H9 (cell line): ENCODE measurements at regions not wholly inside any gene's neighbourhood (a gene's known extent, or its start where the extent isn't known, plus 50 kb on each side); places are given as distances from the start of the nearest gene placed in this dataset.

Experiments used
- DNase-seq: peaks from one replicate; pipeline ENCODE4 v3.0.0-alpha.2; 2017
- H2AFZ ChIP-seq: one replicate; pipeline ENCODE4 v1.6.1; 2013; ENCODE audit warnings: mild to moderate bottlenecking, low read length, control low read depth, moderate library complexity
- H2AK5ac ChIP-seq: 2 replicates; pipeline ENCODE4 v1.6.1; 2013; ENCODE audit warnings: low read length, control low read depth, mixed read lengths; ENCODE audit not compliant: insufficient read length
- H2BK120ac ChIP-seq: one replicate; pipeline ENCODE4 v1.6.1; 2013; ENCODE audit warnings: low read depth, mild to moderate bottlenecking, low read length, control low read depth, inconsistent platforms; ENCODE audit not compliant: poor library complexity, severe bottlenecking
- H2BK12ac ChIP-seq: 2 replicates; pipeline ENCODE4 v1.6.1; 2013; ENCODE audit warnings: low read length, control low read depth, mixed read lengths, low read depth; ENCODE audit not compliant: insufficient read length
- H2BK15ac ChIP-seq: 2 replicates; pipeline ENCODE4 v1.6.1; 2013; ENCODE audit warnings: low read depth, low read length, control low read depth
- H2BK20ac ChIP-seq: one replicate; pipeline ENCODE4 v1.6.1; 2013; ENCODE audit warnings: low read depth, mild to moderate bottlenecking, low read length, control low read depth, inconsistent platforms; ENCODE audit not compliant: poor library complexity, severe bottlenecking
- H2BK5ac ChIP-seq: 2 replicates; pipeline ENCODE4 v1.6.1; 2013; ENCODE audit warnings: low read length, control low read depth, mixed read lengths; ENCODE audit not compliant: insufficient read length
- H3K14ac ChIP-seq: 2 replicates; pipeline ENCODE4 v1.6.1; 2013; ENCODE audit warnings: low read length, control low read depth; ENCODE audit not compliant: insufficient read depth
- H3K18ac ChIP-seq: 2 replicates; pipeline ENCODE4 v1.6.1; 2013; ENCODE audit warnings: low read depth, mild to moderate bottlenecking, mixed read lengths, low read length, control low read depth; ENCODE audit not compliant: insufficient read length
- H3K23ac ChIP-seq: 2 replicates; pipeline ENCODE4 v1.6.1; 2013; ENCODE audit warnings: low read length, control low read depth, mixed read lengths, low read depth; ENCODE audit not compliant: insufficient read length
- H3K23me2 ChIP-seq: 2 replicates; pipeline ENCODE4 v1.6.1; 2013; ENCODE audit warnings: low read depth, mild to moderate bottlenecking, mixed read lengths, low read length, control low read depth; ENCODE audit not compliant: insufficient read length, poor library complexity, severe bottlenecking
- H3K27ac ChIP-seq: 2 replicates; pipeline ENCODE4 v1.5.1; 2013; ENCODE audit warnings: low read length, control low read depth, mixed read lengths, low read depth; ENCODE audit not compliant: insufficient read length
- H3K27me3 ChIP-seq: 2 replicates; pipeline ENCODE4 v1.6.1; 2013; ENCODE audit warnings: low read length, control low read depth, inconsistent platforms; ENCODE audit not compliant: insufficient read depth
- H3K4ac ChIP-seq: 2 replicates; pipeline ENCODE4 v1.6.1; 2013; ENCODE audit warnings: low read depth, mild to moderate bottlenecking, control low read depth, inconsistent platforms, low read length, moderate library complexity
- H3K4me1 ChIP-seq: 2 replicates; pipeline ENCODE4 v1.6.1; 2013; ENCODE audit warnings: low read length, control low read depth, inconsistent platforms; ENCODE audit not compliant: insufficient read depth
- H3K4me2 ChIP-seq: 2 replicates; pipeline ENCODE4 v1.6.1; 2013; ENCODE audit warnings: low read length, control low read depth, mixed read lengths; ENCODE audit not compliant: insufficient read length, insufficient read depth
- H3K56ac ChIP-seq: 2 replicates; pipeline ENCODE4 v1.6.1; 2013; ENCODE audit warnings: low read depth, mild to moderate bottlenecking, mixed read lengths, low read length, control low read depth; ENCODE audit not compliant: insufficient read length
- H3K79me1 ChIP-seq: 2 replicates; pipeline ENCODE4 v1.6.1; 2013; ENCODE audit warnings: low read depth, mild to moderate bottlenecking, moderate library complexity, low read length, control low read depth, inconsistent platforms; ENCODE audit not compliant: insufficient read depth, poor library complexity, severe bottlenecking
- H3K79me2 ChIP-seq: 2 replicates; pipeline ENCODE4 v1.6.1; 2013; ENCODE audit warnings: low read length, control low read depth, inconsistent platforms; ENCODE audit not compliant: insufficient read depth
- H3K9ac ChIP-seq: 2 replicates; pipeline ENCODE4 v1.6.1; 2013; ENCODE audit warnings: low read length, control low read depth, mixed read lengths; ENCODE audit not compliant: insufficient read length; ENCODE audit errors: extremely low read depth
- H3K9me3 ChIP-seq: one replicate; pipeline ENCODE4 v1.6.1; 2013; ENCODE audit warnings: low read depth, low read length, inconsistent platforms; ENCODE audit not compliant: control insufficient read depth
- H3T11ph ChIP-seq: one replicate; pipeline ENCODE4 v1.6.1; 2013; ENCODE audit warnings: mild to moderate bottlenecking, low read length, control low read depth, inconsistent platforms
- H4K20me1 ChIP-seq: one replicate; pipeline ENCODE4 v1.6.1; 2013; ENCODE audit not compliant: control insufficient read depth, insufficient read length, insufficient read depth
- H4K5ac ChIP-seq: 2 replicates; pipeline ENCODE4 v1.6.1; 2013; ENCODE audit warnings: low read depth, mild to moderate bottlenecking, mixed read lengths, low read length, control low read depth; ENCODE audit not compliant: insufficient read length
- H4K8ac ChIP-seq: replicated peaks from 2 replicates; pipeline ENCODE4 v1.6.1; 2013; ENCODE audit warnings: low read length, control low read depth, mixed read lengths, low read depth; ENCODE audit not compliant: insufficient read length
- H4K91ac ChIP-seq: 2 replicates; pipeline ENCODE4 v1.6.1; 2013; ENCODE audit warnings: low read depth, mild to moderate bottlenecking, moderate library complexity, mixed read lengths, low read length, control low read depth; ENCODE audit not compliant: insufficient read length
- H3K27ac Mint-ChIP-seq, 3 experiments: 2 replicates in 2 of 3; 3 replicates in 1 of 3; pipeline ENCODE4 v1.8.0; 2020 to 2021; ENCODE audit warnings: mixed read lengths in 3 of 3, mild to moderate bottlenecking in 1 of 3, moderate library complexity in 1 of 3
- H3K27me3 Mint-ChIP-seq: 2 replicates; pipeline ENCODE4 v1.8.0; 2021; ENCODE audit warnings: low read depth, mild to moderate bottlenecking, moderate library complexity, mixed read lengths
- H3K36me3 Mint-ChIP-seq, 3 experiments: 2 replicates in 2 of 3; 3 replicates in 1 of 3; pipeline ENCODE4 v1.8.0; 2020 to 2021; ENCODE audit warnings: low read depth in 3 of 3, mixed read lengths in 3 of 3; ENCODE audit not compliant: insufficient read depth in 1 of 3
- H3K4me1 Mint-ChIP-seq, 2 experiments: 2 replicates each; pipeline ENCODE4 v1.8.0; 2020; ENCODE audit warnings: mixed read lengths in 2 of 2
- H3K4me3 Mint-ChIP-seq, 2 experiments: 2 replicates in 1 of 2; 3 replicates in 1 of 2; pipeline ENCODE4 v1.8.0; 2020 to 2021; ENCODE audit warnings: mild to moderate bottlenecking in 2 of 2, mixed read lengths in 2 of 2, moderate library complexity in 1 of 2
- H3K9me3 Mint-ChIP-seq, 2 experiments: 2 replicates in 1 of 2; 3 replicates in 1 of 2; pipeline ENCODE4 v1.8.0; 2020; ENCODE audit warnings: mild to moderate bottlenecking in 2 of 2, mixed read lengths in 2 of 2, moderate library complexity in 1 of 2
- WGBS: extraction: QIAGEN DNeasy Blood & Tissue Kit; methylation state at CpG from one replicate; pipeline ENCODE4 v1.1.7; 2013; ENCODE audit warnings: missing lambda C conversion rate, low lambda C conversion rate, mixed read lengths; ENCODE audit not compliant: insufficient read length; ENCODE audit errors: extremely low coverage; 5-methylcytosine and 5-hydroxymethylcytosine counted together
- TF ChIP-seq, protein P1 (sequence below): fragments of 200-600 bp; sonication (generic); conservative IDR thresholded peaks from 3 replicates; pipeline ENCODE4 v1.8.0; 2021; ENCODE audit warnings: antibody characterized with exemption, mild to moderate bottlenecking

DNA sequence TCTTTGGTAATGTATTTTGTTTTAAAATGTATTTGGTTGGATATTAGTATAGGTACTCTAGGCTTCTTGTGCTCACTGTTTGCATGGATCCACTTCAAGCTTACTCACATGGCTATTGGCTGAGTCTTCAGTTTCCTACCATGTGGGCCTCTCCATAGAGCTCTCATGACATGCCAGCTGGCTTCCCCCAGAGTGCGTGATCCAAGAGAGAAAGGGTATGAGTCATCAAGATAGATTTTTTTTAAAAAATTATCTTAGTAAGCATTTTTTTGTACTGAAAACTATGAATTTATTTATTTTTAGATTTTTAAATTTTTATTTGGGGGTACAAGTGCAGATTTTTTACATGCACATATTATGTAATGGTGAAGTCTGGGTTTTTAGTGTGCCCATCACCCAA, 219.1 kb upstream of the AMOT start:
- Mint-ChIP-seq H3K9me3 (peaks cover 27 to 29% of the 10 kb centered on the region in 2 experiments), H3K4me3 (no peak overlapping the region), H3K27ac (no peak overlapping the region), H3K27me3 (no peaks in the 10 kb centered on the region), H3K4me1 (no peaks in the 10 kb centered on the region), H3K36me3 (peaks cover 11 to 21% (median 13%) of the 10 kb centered on the region in 3 experiments)
- Histone ChIP-seq H4K5ac (no peak overlapping the region), H3K79me2 (no peaks in the 10 kb centered on the region), H3K27ac (no peak overlapping the region), H3T11ph (no peak overlapping the region), H4K91ac (no peak overlapping the region), H3K4me1 (no peaks in the 10 kb centered on the region), H2BK20ac (no peak overlapping the region), H2BK12ac (no peak overlapping the region), H2BK5ac (no peak overlapping the region), H3K9me3 (no peaks in the 10 kb centered on the region), H2BK120ac (no peak overlapping the region), H3K79me1 (no peaks in the 10 kb centered on the region), H4K8ac (no peak overlapping the region), H3K4ac (no peak overlapping the region), H3K14ac (no peak overlapping the region), H3K23me2 (no peaks in the 10 kb centered on the region), H2AFZ (no peak overlapping the region), H2AK5ac (no peak overlapping the region), H3K18ac (no peak overlapping the region), H3K27me3 (no peaks in the 10 kb centered on the region), H2BK15ac (no peak overlapping the region), H3K23ac (no peak overlapping the region), H3K56ac (no peak overlapping the region), H3K9ac (no peak overlapping the region), H4K20me1 (no peaks in the 10 kb centered on the region), H3K4me2 (no peak overlapping the region)
- no peak for DNase-seq
- no CpG with 5 or more reads among the region's 1 CpG for WGBS
- TF ChIP-seq, protein P1, sequence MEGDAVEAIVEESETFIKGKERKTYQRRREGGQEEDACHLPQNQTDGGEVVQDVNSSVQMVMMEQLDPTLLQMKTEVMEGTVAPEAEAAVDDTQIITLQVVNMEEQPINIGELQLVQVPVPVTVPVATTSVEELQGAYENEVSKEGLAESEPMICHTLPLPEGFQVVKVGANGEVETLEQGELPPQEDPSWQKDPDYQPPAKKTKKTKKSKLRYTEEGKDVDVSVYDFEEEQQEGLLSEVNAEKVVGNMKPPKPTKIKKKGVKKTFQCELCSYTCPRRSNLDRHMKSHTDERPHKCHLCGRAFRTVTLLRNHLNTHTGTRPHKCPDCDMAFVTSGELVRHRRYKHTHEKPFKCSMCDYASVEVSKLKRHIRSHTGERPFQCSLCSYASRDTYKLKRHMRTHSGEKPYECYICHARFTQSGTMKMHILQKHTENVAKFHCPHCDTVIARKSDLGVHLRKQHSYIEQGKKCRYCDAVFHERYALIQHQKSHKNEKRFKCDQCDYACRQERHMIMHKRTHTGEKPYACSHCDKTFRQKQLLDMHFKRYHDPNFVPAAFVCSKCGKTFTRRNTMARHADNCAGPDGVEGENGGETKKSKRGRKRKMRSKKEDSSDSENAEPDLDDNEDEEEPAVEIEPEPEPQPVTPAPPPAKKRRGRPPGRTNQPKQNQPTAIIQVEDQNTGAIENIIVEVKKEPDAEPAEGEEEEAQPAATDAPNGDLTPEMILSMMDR: no peak
